H1 (cell line): ENCODE measurements at regions not wholly inside any gene's neighbourhood (a gene's known extent, or its start where the extent isn't known, plus 50 kb on each side); places are given as distances from the start of the nearest gene placed in this dataset.

ENCODE experiments used
- CTCF ChIA-PET: fragments of 300-600 bp; sonication (Branson Sonifier 250); formaldehyde crosslinking; loops from one replicate; lab custom pipeline; 2021; ENCODE audit not compliant: partially characterized antibody; lab: Charles Lee
- POLR2A ChIA-PET: fragments of 300-600 bp; sonication (Branson Sonifier 250); formaldehyde crosslinking; loops from one replicate; lab custom pipeline; 2021; ENCODE audit warnings: inconsistent platforms; ENCODE audit not compliant: partially characterized antibody; lab: Charles Lee
- DNase-seq, 2 experiments: peaks; one replicate each; pipeline versions ENCODE4 v3.0.0 to v3.0.0-alpha.2; 2010 to 2022; ENCODE audit warnings: low spot score in 2 of 2, low read depth in 1 of 2, mixed read lengths in 1 of 2
- FAIRE-seq: peaks from 2 replicates; lab custom pipeline; 2011; peaks lifted over from hg19 to GRCh38; lab: Jason Lieb, UNC
- H2AFZ ChIP-seq: 2 replicates; pipeline ENCODE4 v1.8.1; 2012; ENCODE audit warnings: low read length, inconsistent platforms
- H2AK5ac ChIP-seq: 2 replicates; pipeline ENCODE4 v1.6.1; 2013; ENCODE audit warnings: low read depth, low read length
- H2BK120ac ChIP-seq: replicated peaks from 2 replicates; pipeline ENCODE3; 2013; ENCODE audit warnings: low read depth, low read length, inconsistent platforms
- H2BK12ac ChIP-seq: 2 replicates; pipeline ENCODE4 v1.6.1; 2013; ENCODE audit warnings: low read depth, low read length
- H2BK15ac ChIP-seq: 2 replicates; pipeline ENCODE4 v1.6.1; 2013; ENCODE audit warnings: low read length
- H2BK20ac ChIP-seq: 2 replicates; pipeline ENCODE4 v1.6.1; 2013; ENCODE audit warnings: low read length
- H2BK5ac ChIP-seq: 2 replicates; pipeline ENCODE4 v1.6.1; 2013; ENCODE audit warnings: low read depth, low read length
- H3K14ac ChIP-seq: 2 replicates; pipeline ENCODE4 v1.6.1; 2013; ENCODE audit warnings: inconsistent platforms; ENCODE audit not compliant: insufficient read length
- H3K18ac ChIP-seq: 2 replicates; pipeline ENCODE4 v1.6.1; 2013; ENCODE audit warnings: low read length; ENCODE audit errors: extremely low read depth
- H3K23ac ChIP-seq: 2 replicates; pipeline ENCODE4 v1.6.1; 2013; ENCODE audit warnings: inconsistent platforms; ENCODE audit not compliant: insufficient read length
- H3K23me2 ChIP-seq: 2 replicates; pipeline ENCODE4 v1.6.1; 2013; ENCODE audit warnings: low read depth, low read length
- H3K27ac ChIP-seq: 2 replicates; pipeline ENCODE4 v1.6.1; 2011; ENCODE audit warnings: low read depth, low read length, inconsistent platforms
- H3K27me3 ChIP-seq, 4 experiments: replicated peaks in 1 of 4; 1 replicate in 1 of 4; 2 replicates in 3 of 4; pipeline versions ENCODE4 v1.6.1 to v1.8.1; 2011 to 2013; ENCODE audit warnings: low read length in 3 of 4, mild to moderate bottlenecking in 3 of 4, inconsistent platforms in 2 of 4, mixed read lengths in 2 of 4, moderate library complexity in 1 of 4; ENCODE audit not compliant: control insufficient read depth in 3 of 4, insufficient read depth in 3 of 4; ENCODE audit errors: extremely low read depth in 1 of 4
- H3K36me3 ChIP-seq, 4 experiments: 2 replicates each; pipeline versions ENCODE4 v1.6.1 to v1.8.1; 2011 to 2013; ENCODE audit warnings: mild to moderate bottlenecking in 4 of 4, low read length in 3 of 4, moderate library complexity in 2 of 4, control low read depth in 1 of 4, inconsistent platforms in 1 of 4; ENCODE audit not compliant: insufficient read depth in 4 of 4, control insufficient read depth in 2 of 4
- H3K4ac ChIP-seq: replicated peaks from 2 replicates; pipeline ENCODE3; 2013; ENCODE audit warnings: low read length, low read depth, mixed read lengths, inconsistent platforms; ENCODE audit not compliant: insufficient read length
- H3K4me1 ChIP-seq, 4 experiments: replicated peaks in 1 of 4; 1 replicate in 1 of 4; 2 replicates in 3 of 4; pipeline versions ENCODE4 v1.6.1 to v1.8.1; 2011 to 2013; ENCODE audit warnings: low read length in 3 of 4, inconsistent platforms in 2 of 4, mixed read lengths in 1 of 4; ENCODE audit not compliant: insufficient read depth in 4 of 4, control insufficient read depth in 3 of 4
- H3K4me2 ChIP-seq, 2 experiments: 2 replicates each; pipeline versions ENCODE4 v1.6.1 to v1.8.1; 2011 to 2013; ENCODE audit warnings: low read depth in 2 of 2, low read length in 2 of 2, control low read depth in 1 of 2, inconsistent platforms in 1 of 2, mild to moderate bottlenecking in 1 of 2; ENCODE audit not compliant: insufficient read depth in 1 of 2
- H3K4me3 ChIP-seq, 4 experiments: fragments of 200-600, 300-600 bp in 1 of 4; sonication (generic), shearing (Covaris generic), sonication (Bioruptor Twin) in 1 of 4; 2 replicates each; pipeline versions ENCODE4 v1.5.1 to v1.8.1; 2011 to 2016; ENCODE audit warnings: low read length in 4 of 4, low read depth in 3 of 4, control low read depth in 2 of 4, inconsistent platforms in 2 of 4, mild to moderate bottlenecking in 2 of 4, mixed read lengths in 1 of 4, moderate library complexity in 1 of 4; ENCODE audit not compliant: insufficient read depth in 2 of 4; ENCODE audit errors: extremely low read depth in 1 of 4
- H3K56ac ChIP-seq: replicated peaks from 2 replicates; pipeline ENCODE3; 2013; ENCODE audit warnings: low read depth, mild to moderate bottlenecking, mixed read lengths, low read length, inconsistent platforms; ENCODE audit not compliant: insufficient read length
- H3K79me1 ChIP-seq: 2 replicates; pipeline ENCODE4 v1.6.1; 2013; ENCODE audit warnings: low read depth, low read length, control low read depth
- H3K79me2 ChIP-seq, 2 experiments: 2 replicates each; pipeline versions ENCODE4 v1.6.1 to v1.8.1; 2012 to 2013; ENCODE audit warnings: low read length in 2 of 2, mild to moderate bottlenecking in 2 of 2, inconsistent platforms in 1 of 2; ENCODE audit not compliant: insufficient read depth in 2 of 2, control insufficient read depth in 1 of 2
- H3K9ac ChIP-seq, 4 experiments: replicated peaks in 1 of 4; 1 replicate in 1 of 4; 2 replicates in 3 of 4; pipeline versions ENCODE4 v1.6.1 to v1.8.1; 2011 to 2013; ENCODE audit warnings: low read depth in 3 of 4, low read length in 3 of 4, control low read depth in 2 of 4, mild to moderate bottlenecking in 2 of 4, moderate library complexity in 2 of 4, inconsistent platforms in 1 of 4; ENCODE audit errors: extremely low read depth in 1 of 4
- H3K9me3 ChIP-seq, 2 experiments: 2 replicates each; pipeline versions ENCODE4 v1.6.1 to v1.8.1; 2012 to 2013; ENCODE audit warnings: mild to moderate bottlenecking in 2 of 2, moderate library complexity in 2 of 2, control low read depth in 1 of 2, inconsistent platforms in 1 of 2, low read depth in 1 of 2, low read length in 1 of 2, mixed read lengths in 1 of 2; ENCODE audit not compliant: insufficient read depth in 2 of 2
- H4K20me1 ChIP-seq, 2 experiments: replicated peaks in 1 of 2; 2 replicates each; pipeline versions ENCODE3 to v1.8.1; 2011 to 2013; ENCODE audit warnings: inconsistent platforms in 2 of 2, low read length in 2 of 2, mild to moderate bottlenecking in 1 of 2; ENCODE audit not compliant: insufficient read depth in 2 of 2, control insufficient read depth in 1 of 2
- H4K5ac ChIP-seq: 2 replicates; pipeline ENCODE4 v1.6.1; 2013; ENCODE audit warnings: low read length, low read depth, mixed read lengths, inconsistent platforms; ENCODE audit not compliant: insufficient read length
- H4K8ac ChIP-seq: 2 replicates; pipeline ENCODE4 v1.8.0; 2013; ENCODE audit warnings: mild to moderate bottlenecking, moderate library complexity, low read length, inconsistent platforms; ENCODE audit not compliant: insufficient read depth; ENCODE audit errors: extremely low read depth
- H4K91ac ChIP-seq: replicated peaks from 2 replicates; pipeline ENCODE3; 2013; ENCODE audit warnings: low read length, mixed read lengths, inconsistent platforms; ENCODE audit not compliant: insufficient read length
- CBX5 ChIP-seq: fragments of 300-800, 300-1000 bp; sonication (generic); IDR thresholded peaks from 2 replicates; pipeline ENCODE4 v1.7.1; 2016; ENCODE audit warnings: antibody characterized with exemption, low read length, low read depth
- CEBPB ChIP-seq: IDR thresholded peaks from 2 replicates; pipeline ENCODE4 v1.6.1; 2012; ENCODE audit warnings: low read depth, low read length
- CHD2 ChIP-seq: IDR thresholded peaks from 2 replicates; pipeline ENCODE4 v1.6.1; 2012; ENCODE audit warnings: low read length, improper control_type of control experiment
- EP300 ChIP-seq, 2 experiments: IDR thresholded peaks; 1 replicate in 1 of 2; 2 replicates in 1 of 2; pipeline ENCODE4 v1.6.1; 2011 to 2012; ENCODE audit warnings: low read depth in 2 of 2, low read length in 2 of 2, mild to moderate bottlenecking in 2 of 2, borderline replicate concordance in 1 of 2, inconsistent platforms in 1 of 2, moderate library complexity in 1 of 2
- GABPA ChIP-seq: IDR thresholded peaks from 2 replicates; pipeline ENCODE4 v1.6.1; 2011; ENCODE audit warnings: mild to moderate bottlenecking, low read length, moderate library complexity, borderline replicate concordance; ENCODE audit not compliant: insufficient read depth
- KDM5A ChIP-seq: fragments of 200-600 bp; IDR thresholded peaks from 2 replicates; pipeline ENCODE4 v1.7.1; 2012; ENCODE audit warnings: mild to moderate bottlenecking, low read length, inconsistent platforms, mixed read lengths
- MAFK ChIP-seq: IDR thresholded peaks from 2 replicates; pipeline ENCODE4 v1.6.1; 2012; ENCODE audit warnings: low read depth, mild to moderate bottlenecking, improper control_type of control experiment, low read length
- POLR2AphosphoS5 ChIP-seq: IDR thresholded peaks from 2 replicates; pipeline ENCODE4 v1.6.1; 2011; ENCODE audit warnings: low read depth, low read length
- POU5F1 ChIP-seq: IDR thresholded peaks from 2 replicates; pipeline ENCODE4 v1.6.1; 2011; ENCODE audit warnings: low read depth, mild to moderate bottlenecking, low read length, moderate library complexity
- RAD21 ChIP-seq, 2 experiments: IDR thresholded peaks in 1 of 2; conservative IDR thresholded peaks in 1 of 2; 2 replicates each; pipeline ENCODE4 v1.6.1; 2011; ENCODE audit warnings: low read depth in 2 of 2, low read length in 2 of 2, improper control_type of control experiment in 1 of 2, inconsistent platforms in 1 of 2, mild to moderate bottlenecking in 1 of 2, moderate library complexity in 1 of 2
- RFX5 ChIP-seq: IDR thresholded peaks from 2 replicates; pipeline ENCODE4 v1.6.1; 2011; ENCODE audit warnings: low read depth, low read length, improper control_type of control experiment, borderline replicate concordance
- SIRT6 ChIP-seq: IDR thresholded peaks from one replicate; pipeline ENCODE4 v1.7.1; 2012; ENCODE audit warnings: low read length, inconsistent platforms
- SRF ChIP-seq: IDR thresholded peaks from 2 replicates; pipeline ENCODE4 v1.6.1; 2011; ENCODE audit warnings: mild to moderate bottlenecking, low read depth, low read length, moderate library complexity
- TAF1 ChIP-seq: IDR thresholded peaks from 2 replicates; pipeline ENCODE4 v1.6.1; 2011; ENCODE audit warnings: mild to moderate bottlenecking, low read depth, low read length
- TAF7 ChIP-seq: optimal IDR thresholded peaks from 2 replicates; pipeline ENCODE3; 2011; ENCODE audit warnings: low read depth, mild to moderate bottlenecking, inconsistent platforms, low read length, moderate library complexity, borderline replicate concordance
- TBP ChIP-seq: IDR thresholded peaks from 2 replicates; pipeline ENCODE4 v1.6.1; 2011; ENCODE audit warnings: low read depth, low read length, improper control_type of control experiment
- WGBS, 2 experiments: shearing (Covaris generic) in 1 of 2; methylation state at CpG; one replicate each; pipeline versions ENCODE4 v1.1.6 to v1.1.7; 2013 to 2015; ENCODE audit warnings: low lambda C conversion rate in 2 of 2, mixed read lengths in 2 of 2, inconsistent platforms in 1 of 2, low coverage in 1 of 2, missing lambda C conversion rate in 1 of 2; ENCODE audit not compliant: insufficient replicate concordance in 2 of 2, insufficient coverage in 1 of 2, insufficient read length in 1 of 2; ENCODE audit errors: extremely low coverage in 1 of 2, missing lambda C conversion rate in 1 of 2; 5-methylcytosine and 5-hydroxymethylcytosine counted together

- Histone ChIP-seq H2BK5ac (no peak overlapping the region), H2AK5ac (no peak overlapping the region), H2BK120ac (no peak overlapping the region), H3K9ac (no peak overlapping the region), H3K4me3 (no peak overlapping the region), H4K20me1 (no peaks in the 10 kb centered on the region), H4K91ac (no peak overlapping the region), H3K18ac (no peak overlapping the region), H3K56ac (no peak overlapping the region), H2BK12ac (no peak overlapping the region), H2BK15ac (no peak overlapping the region), H3K79me1 (no peaks in the 10 kb centered on the region), H4K5ac (no peak overlapping the region), H2BK20ac (no peak overlapping the region), H3K79me2 (no peaks in the 10 kb centered on the region), H3K27ac (no peak overlapping the region), H3K27me3 (no peaks in the 10 kb centered on the region), H3K14ac (no peak overlapping the region), H3K4me1 (no peaks in the 10 kb centered on the region; a peak in 1 of 7 replicates), H3K36me3 (no peaks in the 10 kb centered on the region), H3K4me2 (no peak overlapping the region), H3K23me2 (no peaks in the 10 kb centered on the region), H3K4ac (no peak overlapping the region), H4K8ac (no peak overlapping the region), H3K9me3 (no peaks in the 10 kb centered on the region), H3K23ac (no peak overlapping the region), H2AFZ (peak overlapping the region; percentile 81; the same call in 1 of the 2 replicates)
- 97% methylated on average over 10 of the region's 10 CpGs; no CpG with 5 or more reads in 1 of the 2 experiments for WGBS, 2 experiments
- ChIA-PET POLR2A (no interaction called here), CTCF (interaction anchor here (0.6 to 1.1 kb wide), 3 partner anchors 12 to 292 kb away, joined by 3 read pairs; no protein-coding TSS in a partner anchor)
- TF ChIP-seq TBP (no peak), EP300 (IDR thresholded peaks at IDR 0.05; ENCODE audit: borderline replicate concordance in 1 of 2, low read depth in 2 of 2, low read length in 2 of 2) (no peak), CHD2 (no peak), GABPA (no peak), MAFK (no peak), CEBPB (no peak), SRF (no peak), RFX5 (no peak), CBX5 (no peak), TAF1 (no peak), KDM5A (no peak), RAD21 (IDR thresholded peaks at IDR 0.05 in 1 of 2, conservative IDR thresholded peaks at IDR 0.05 in 1 of 2; ENCODE audit: low read depth in 2 of 2, low read length in 2 of 2) (no peak), POU5F1 (no peak), SIRT6 (no peak), TAF7 (no peak), POLR2AphosphoS5 (no peak)
- no peak for FAIRE-seq
- no peak for DNase-seq
Measured at GRCh38 chr10:128962182-128962581, 504.9 kb upstream of the MGMT start.
